Endothelial cell of umbilical vein (primary cell): ENCODE measurements at regions not wholly inside any gene's neighbourhood (a gene's known extent, or its start where the extent isn't known, plus 50 kb on each side); places are given as distances from the start of the nearest gene placed in this dataset.

Source experiments
- BruUV-seq: library from RNA; stranded (reverse); fragments of 400-500 nt; replicated peaks from 2 replicates; lab custom pipeline; 2021; lab: Mats Ljungman, UMichigan
- CTCF ChIA-PET: fragments of 300-600, 350-600 bp; sonication (Branson Sonifier 250); formaldehyde crosslinking; loops from one replicate; lab custom pipeline; 2021; ENCODE audit warnings: antibody characterized with exemption, inconsistent platforms; lab: Charles Lee
- POLR2A ChIA-PET: fragments of 300-600, 350-600 bp; sonication (Branson Sonifier 250); formaldehyde crosslinking; loops from one replicate; lab custom pipeline; 2021; ENCODE audit warnings: antibody characterized with exemption, inconsistent platforms; lab: Charles Lee
- DNase-seq: peaks from one replicate; pipeline ENCODE4 v3.0.0-alpha.2; 2011; ENCODE audit warnings: low read depth, low spot score
- FAIRE-seq: peaks from 2 replicates; lab custom pipeline; 2011; peaks lifted over from hg19 to GRCh38; lab: Jason Lieb, UNC
- H2AFZ ChIP-seq: 2 replicates; pipeline ENCODE4 v1.6.0; 2012; ENCODE audit warnings: low read depth, low read length, control low read depth, inconsistent platforms
- H3K27ac ChIP-seq: 2 replicates; pipeline ENCODE4 v1.5.1; 2011; ENCODE audit warnings: low read depth, mild to moderate bottlenecking, control low read depth, low read length, moderate library complexity; ENCODE audit not compliant: insufficient read depth
- H3K27me3 ChIP-seq, 2 experiments: 2 replicates each; pipeline versions ENCODE4 v1.6.0 to v1.6.1; 2011; ENCODE audit warnings: low read length in 2 of 2, mixed read lengths in 1 of 2; ENCODE audit not compliant: control insufficient read depth in 2 of 2, insufficient read depth in 2 of 2
- H3K36me3 ChIP-seq, 2 experiments: 2 replicates in 1 of 2; 3 replicates in 1 of 2; pipeline ENCODE4 v1.5.1; 2011; ENCODE audit warnings: low read length in 2 of 2, mild to moderate bottlenecking in 1 of 2, moderate library complexity in 1 of 2; ENCODE audit not compliant: control insufficient read depth in 2 of 2, insufficient read depth in 2 of 2; ENCODE audit errors: extremely low read depth in 1 of 2
- H3K4me1 ChIP-seq: 3 replicates; pipeline ENCODE4 v1.5.1; 2011; ENCODE audit warnings: mild to moderate bottlenecking, low read length; ENCODE audit not compliant: control insufficient read depth, insufficient read depth; ENCODE audit errors: extremely low read depth
- H3K4me2 ChIP-seq: 2 replicates; pipeline ENCODE4 v1.6.1; 2011; ENCODE audit warnings: low read length, control low read depth, mixed read lengths; ENCODE audit not compliant: insufficient read depth
- H3K4me3 ChIP-seq, 3 experiments: fragments of 200-600 bp in 1 of 3; sonication (generic), shearing (Covaris generic) in 1 of 3; replicated peaks in 1 of 3; 2 replicates each; pipeline ENCODE4 v1.5.1; 2011 to 2016; ENCODE audit warnings: control low read depth in 3 of 3, low read length in 3 of 3, mild to moderate bottlenecking in 2 of 3, inconsistent platforms in 1 of 3, low read depth in 1 of 3, moderate library complexity in 1 of 3; ENCODE audit not compliant: insufficient read depth in 1 of 3
- H3K79me2 ChIP-seq: 2 replicates; pipeline ENCODE4 v1.6.0; 2012; ENCODE audit warnings: low read length, inconsistent platforms; ENCODE audit not compliant: control insufficient read depth, insufficient read depth
- H3K9ac ChIP-seq: replicated peaks from 2 replicates; pipeline ENCODE3; 2011; ENCODE audit warnings: low read length, control low read depth; ENCODE audit not compliant: insufficient read depth; ENCODE audit errors: extremely low read depth
- H3K9me1 ChIP-seq: replicated peaks from 3 replicates; pipeline ENCODE4 v1.6.0; 2011; ENCODE audit warnings: mild to moderate bottlenecking, low read length; ENCODE audit not compliant: control insufficient read depth, insufficient read depth; ENCODE audit errors: extremely low read depth
- H3K9me3 ChIP-seq: replicated peaks from 2 replicates; pipeline ENCODE4 v1.5.1; 2012; ENCODE audit warnings: low read length, inconsistent platforms; ENCODE audit not compliant: control insufficient read depth, insufficient read depth
- H4K20me1 ChIP-seq: replicated peaks from 2 replicates; pipeline ENCODE3; 2011; ENCODE audit warnings: mild to moderate bottlenecking, low read length; ENCODE audit not compliant: control insufficient read depth, insufficient read depth; ENCODE audit errors: extremely low read depth
- EZH2 ChIP-seq: IDR thresholded peaks from 2 replicates; pipeline ENCODE4 v1.6.1; 2012; ENCODE audit warnings: borderline replicate concordance, low read depth, mild to moderate bottlenecking, moderate library complexity, low read length, inconsistent platforms; ENCODE audit not compliant: severe bottlenecking
- GATA2 ChIP-seq: IDR thresholded peaks from 2 replicates; pipeline ENCODE4 v1.7.0; 2011; ENCODE audit warnings: low read depth, mild to moderate bottlenecking, moderate library complexity, mixed read lengths, low read length; ENCODE audit not compliant: insufficient read length, insufficient read depth
- JUN ChIP-seq: IDR thresholded peaks from 2 replicates; pipeline ENCODE4 v1.6.1; 2011; ENCODE audit warnings: borderline replicate concordance, low read depth; ENCODE audit not compliant: insufficient read length, insufficient read depth
- MYC ChIP-seq: IDR thresholded peaks from one replicate; pipeline ENCODE4 v1.6.1; 2011; ENCODE audit warnings: mild to moderate bottlenecking, low read depth, low read length
- POLR2A ChIP-seq: IDR thresholded peaks from 2 replicates; pipeline ENCODE4 v1.6.1; 2012; ENCODE audit warnings: low read depth, mild to moderate bottlenecking, control low read depth, low read length
- POLR2AphosphoS5 ChIP-seq: IDR thresholded peaks from 2 replicates; pipeline ENCODE4 v1.6.1; 2012; ENCODE audit warnings: low read depth, mild to moderate bottlenecking, control low read depth, low read length, moderate library complexity; ENCODE audit not compliant: insufficient read depth
- dilution Hi-C: fragments of 300-500 bp; cut with MboI; formaldehyde crosslinking; loops from one replicate; pipeline ENCODE4 v1.15.0; 2019; ENCODE audit warnings: low sequenced_read_pairs; ENCODE audit not compliant: extremely low pct_ligation_motif_present
- intact Hi-C: fragments of 100-400 bp; cut with micrococcal nuclease; formaldehyde crosslinking; loops from one replicate; pipeline ENCODE4 v1.10.0; 2022
- TF ChIP-seq, protein P1 (sequence below): IDR thresholded peaks from 2 replicates; pipeline ENCODE4 v1.6.1; 2011; ENCODE audit not compliant: insufficient read depth, insufficient read length
- TF ChIP-seq, protein P2 (sequence below), 2 donors: IDR thresholded peaks; 1 replicate in 1 of 2; 2 replicates in 1 of 2; pipeline ENCODE4 v1.5.1; 2011; ENCODE audit warnings: low read length in 2 of 2, mild to moderate bottlenecking in 2 of 2, moderate library complexity in 2 of 2, control low read depth in 1 of 2, inconsistent platforms in 1 of 2, low read depth in 1 of 2; ENCODE audit not compliant: insufficient read depth in 1 of 2; ENCODE audit errors: extremely low read depth in 1 of 2

DNA sequence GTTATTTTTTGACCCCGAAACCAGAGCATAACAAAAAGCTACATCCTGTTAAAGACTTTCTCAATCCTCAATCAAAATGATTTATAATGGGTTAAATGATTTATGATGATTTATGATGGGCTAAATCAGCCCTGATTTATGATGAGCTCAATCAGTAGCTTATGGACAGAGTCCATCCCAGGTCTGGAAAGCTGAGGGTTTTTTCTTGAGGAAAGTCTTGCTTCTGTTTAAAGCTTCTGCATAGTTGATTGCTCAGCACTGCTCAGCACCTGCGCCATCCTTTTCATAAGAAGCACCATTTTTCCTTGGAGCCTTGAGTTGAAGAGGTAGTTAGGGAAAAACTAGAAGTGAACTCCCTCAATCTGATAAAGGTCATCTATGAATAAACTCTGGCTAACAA is 356.8 kb downstream of the CYRIA start:
- TF ChIP-seq POLR2A (no peak), POLR2AphosphoS5 (no peak), MYC (no peak), EZH2 (no peak), GATA2 (no peak), JUN (no peak)
- no TSS peak for BruUV-seq
- dilution Hi-C loops, result no loop called here
- POLR2A ChIA-PET, result no interaction called here
- Histone ChIP-seq H3K27ac (no peak overlapping the region), H3K9me1 (no peaks in the 10 kb centered on the region), H2AFZ (no peak overlapping the region), H3K4me3 (no peak overlapping the region), H3K9ac (no peak overlapping the region), H3K4me2 (no peak overlapping the region), H3K36me3 (no peaks in the 10 kb centered on the region), H3K27me3 (no peaks in the 10 kb centered on the region), H3K79me2 (no peaks in the 10 kb centered on the region), H3K4me1 (no peaks in the 10 kb centered on the region), H3K9me3 (peaks cover 4% of the 10 kb centered on the region), H4K20me1 (no peaks in the 10 kb centered on the region)
- CTCF ChIA-PET, result no interaction called here
- no peak for FAIRE-seq
- no peak for DNase-seq
- intact Hi-C loops, result no loop called here

DNA sequence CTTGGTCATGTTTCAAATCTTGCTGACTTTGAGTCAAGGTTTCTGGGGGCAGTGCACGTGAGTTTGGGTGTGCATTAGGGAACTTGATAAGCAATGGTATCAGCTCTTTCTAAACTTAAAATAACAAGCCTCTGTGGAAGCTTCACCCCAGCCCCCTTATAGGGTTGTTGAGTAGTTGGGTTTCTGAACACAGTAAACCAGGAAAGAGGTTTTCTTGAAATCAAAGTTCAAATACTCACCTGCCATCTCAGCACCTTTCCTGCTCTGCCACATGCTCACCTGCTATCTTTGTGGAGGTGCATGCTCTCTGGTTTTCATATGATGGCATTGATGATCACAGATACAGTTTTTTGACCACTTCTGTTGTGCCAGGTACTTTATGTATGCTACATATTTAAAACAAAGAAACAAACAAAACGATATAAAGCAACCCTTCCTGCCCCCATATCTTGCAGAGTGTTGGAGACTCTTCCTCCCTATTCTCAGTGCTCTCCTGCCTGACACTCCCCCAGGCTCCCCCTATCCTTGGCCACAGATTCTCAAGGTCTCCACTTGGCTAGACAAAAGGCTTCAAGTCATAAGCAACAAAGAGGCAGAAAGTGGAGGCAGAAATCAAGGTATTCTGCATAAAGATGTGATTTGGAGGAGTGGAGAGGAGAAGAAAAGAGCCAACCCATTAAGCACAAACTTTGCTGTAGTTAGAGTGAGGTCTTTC is 360.6 kb downstream of the CYRIA start:
- dilution Hi-C loops, result no loop called here
- no peaks in the 10 kb centered on the region for H3K27me3 ChIP-seq
- H2AFZ ChIP-seq, result no peak overlapping the region
- no peak for DNase-seq
- ChIA-PET CTCF (no interaction called here), POLR2A (no interaction called here)
- H3K4me1 ChIP-seq, result no peaks in the 10 kb centered on the region
- TF ChIP-seq, protein P1, sequence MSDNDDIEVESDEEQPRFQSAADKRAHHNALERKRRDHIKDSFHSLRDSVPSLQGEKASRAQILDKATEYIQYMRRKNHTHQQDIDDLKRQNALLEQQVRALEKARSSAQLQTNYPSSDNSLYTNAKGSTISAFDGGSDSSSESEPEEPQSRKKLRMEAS, result no peak
- TF ChIP-seq, protein P2, sequence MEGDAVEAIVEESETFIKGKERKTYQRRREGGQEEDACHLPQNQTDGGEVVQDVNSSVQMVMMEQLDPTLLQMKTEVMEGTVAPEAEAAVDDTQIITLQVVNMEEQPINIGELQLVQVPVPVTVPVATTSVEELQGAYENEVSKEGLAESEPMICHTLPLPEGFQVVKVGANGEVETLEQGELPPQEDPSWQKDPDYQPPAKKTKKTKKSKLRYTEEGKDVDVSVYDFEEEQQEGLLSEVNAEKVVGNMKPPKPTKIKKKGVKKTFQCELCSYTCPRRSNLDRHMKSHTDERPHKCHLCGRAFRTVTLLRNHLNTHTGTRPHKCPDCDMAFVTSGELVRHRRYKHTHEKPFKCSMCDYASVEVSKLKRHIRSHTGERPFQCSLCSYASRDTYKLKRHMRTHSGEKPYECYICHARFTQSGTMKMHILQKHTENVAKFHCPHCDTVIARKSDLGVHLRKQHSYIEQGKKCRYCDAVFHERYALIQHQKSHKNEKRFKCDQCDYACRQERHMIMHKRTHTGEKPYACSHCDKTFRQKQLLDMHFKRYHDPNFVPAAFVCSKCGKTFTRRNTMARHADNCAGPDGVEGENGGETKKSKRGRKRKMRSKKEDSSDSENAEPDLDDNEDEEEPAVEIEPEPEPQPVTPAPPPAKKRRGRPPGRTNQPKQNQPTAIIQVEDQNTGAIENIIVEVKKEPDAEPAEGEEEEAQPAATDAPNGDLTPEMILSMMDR (IDR thresholded peaks at IDR 0.05; ENCODE audit: extremely low read depth in 1 of 2, insufficient read depth in 1 of 2, low read depth in 1 of 2, low read length in 2 of 2), result no peak
- no peak for TF ChIP-seq POLR2AphosphoS5
- no peaks in the 10 kb centered on the region for H3K9me3 ChIP-seq
- H3K4me3 ChIP-seq, result no peak overlapping the region
- H3K9ac ChIP-seq, result no peak overlapping the region
- intact Hi-C loops, result no loop called here
- no peaks in the 10 kb centered on the region for H4K20me1 ChIP-seq
- no peak overlapping the region for H3K4me2 ChIP-seq
- no peaks in the 10 kb centered on the region for H3K9me1 ChIP-seq
- H3K36me3 ChIP-seq, result no peaks in the 10 kb centered on the region
- FAIRE-seq, result no peak
- no peak overlapping the region for H3K27ac ChIP-seq
- BruUV-seq, result no TSS peak
- H3K79me2 ChIP-seq, result no peaks in the 10 kb centered on the region
